GM21360 (cell line): ENCODE measurements at regions not wholly inside any gene's neighbourhood (a gene's known extent, or its start where the extent isn't known, plus 50 kb on each side); places are given as distances from the start of the nearest gene placed in this dataset.

Source experiments
- ATAC-seq: cut with Tn5 transposase; IDR thresholded peaks from one replicate; pipeline ENCODE4 v1.9.1; 2021; ENCODE audit warnings: mild to moderate bottlenecking, moderate library complexity; ENCODE audit not compliant: unreplicated experiment

DNA sequence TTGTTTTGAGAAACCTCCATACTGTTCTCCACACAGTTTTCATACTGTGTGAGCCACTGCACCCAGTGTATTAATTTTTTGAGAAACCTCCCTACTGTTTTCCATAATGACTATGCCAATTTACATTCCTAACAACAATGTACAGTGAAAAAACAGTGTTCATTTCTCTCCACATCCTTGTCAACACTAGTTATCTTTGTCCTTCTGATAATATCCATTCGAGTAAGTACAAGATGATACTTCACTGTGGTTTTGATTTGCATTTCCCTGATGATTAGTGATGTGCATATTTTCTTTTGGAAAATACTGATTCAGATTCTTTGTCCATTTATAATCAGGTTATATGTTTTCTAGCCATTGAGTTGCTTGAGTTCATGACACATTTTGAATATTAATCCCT, 462.0 kb downstream of the CDH11 start:
- ATAC-seq = no peak

DNA sequence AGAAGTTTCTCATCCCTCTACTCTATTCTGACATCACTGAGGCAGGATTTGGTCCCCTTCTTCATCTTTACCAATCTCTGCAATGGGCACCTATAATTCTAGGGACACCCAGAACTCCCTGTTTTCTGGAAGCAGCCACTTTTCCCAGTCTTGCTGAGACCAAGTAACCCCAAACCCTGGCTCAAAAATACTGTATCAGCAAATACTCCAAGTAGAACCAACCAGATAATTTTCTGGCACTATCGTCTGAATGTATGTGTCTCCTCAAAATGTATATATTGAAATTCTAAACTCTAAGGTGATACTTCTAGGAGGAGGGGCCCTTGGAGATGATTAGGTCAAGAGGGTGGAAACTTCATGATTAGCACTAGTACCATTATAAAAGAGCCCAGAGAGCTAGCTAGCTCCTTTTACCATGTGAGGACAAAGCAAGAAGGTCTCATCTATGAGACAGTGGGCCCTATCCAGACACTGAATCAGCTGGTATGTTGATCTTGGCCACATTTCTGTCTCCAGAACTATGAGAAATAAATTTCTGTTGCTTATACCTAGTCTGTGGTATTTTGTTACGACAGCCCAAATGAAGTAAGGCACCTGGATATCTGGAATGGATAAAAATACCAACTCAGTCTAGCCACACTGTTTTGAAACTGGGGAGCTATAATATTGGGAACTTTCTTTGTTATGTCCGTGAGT, 464.4 kb downstream of the CDH11 start:
- no peak for ATAC-seq

DNA sequence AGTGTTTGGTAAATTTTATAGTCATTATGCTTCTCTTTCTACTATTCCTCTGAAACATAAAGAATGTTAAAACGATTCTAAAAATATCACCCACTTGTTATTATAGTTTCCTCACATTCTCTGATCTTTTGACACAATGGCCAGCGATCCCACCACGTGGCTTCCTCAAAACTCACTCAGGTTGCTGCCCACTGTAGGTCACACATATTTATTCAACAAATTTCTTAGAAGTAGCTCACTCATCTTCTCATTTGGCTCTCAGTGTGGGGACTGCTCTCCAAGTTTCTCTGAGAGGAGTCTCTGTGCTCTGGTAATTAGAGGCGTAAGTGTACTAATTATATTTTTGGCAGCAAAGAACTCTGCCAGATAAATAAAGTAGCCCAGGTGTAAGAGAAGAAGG, 465.4 kb downstream of the CDH11 start:
- ATAC-seq = no peak

DNA sequence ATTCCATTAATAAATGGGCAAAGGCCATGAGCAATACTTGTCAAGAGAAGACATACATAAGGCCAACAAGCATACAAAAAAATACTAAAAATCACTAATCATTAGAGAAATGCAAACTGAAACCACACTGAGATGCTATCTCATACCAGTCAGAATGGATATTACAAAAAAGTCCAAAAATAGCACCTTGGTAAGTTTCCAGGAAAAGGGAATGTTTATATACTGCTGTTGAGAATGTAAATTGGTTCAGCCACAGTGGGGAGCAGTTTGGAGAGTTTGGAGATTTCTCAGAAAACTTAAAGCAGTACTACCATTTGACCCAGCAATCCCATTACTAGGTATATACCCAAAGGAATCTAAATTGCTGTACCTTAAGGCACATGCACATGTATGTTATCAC, 467.7 kb downstream of the CDH11 start:
- ATAC-seq = no peak

DNA sequence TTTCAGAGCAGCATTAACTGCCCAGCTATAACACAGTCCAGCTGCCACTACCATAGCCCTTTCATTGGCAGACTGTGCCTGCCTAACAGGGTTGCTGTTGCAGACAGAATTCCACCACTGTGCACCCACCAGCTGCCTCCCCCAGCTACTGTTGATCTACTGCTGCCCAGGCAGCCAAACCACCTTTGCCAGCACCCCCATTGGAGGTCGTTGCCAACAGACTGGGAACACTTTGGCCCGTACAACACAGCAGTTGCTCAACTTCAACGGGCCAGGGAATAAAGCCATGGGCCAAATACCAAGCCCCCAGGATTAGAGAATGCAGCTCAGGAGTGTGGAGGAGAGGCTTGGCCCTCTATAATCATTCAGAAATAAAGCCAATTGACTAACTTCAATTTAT, 473.6 kb downstream of the CDH11 start:
- ATAC-seq = no peak

DNA sequence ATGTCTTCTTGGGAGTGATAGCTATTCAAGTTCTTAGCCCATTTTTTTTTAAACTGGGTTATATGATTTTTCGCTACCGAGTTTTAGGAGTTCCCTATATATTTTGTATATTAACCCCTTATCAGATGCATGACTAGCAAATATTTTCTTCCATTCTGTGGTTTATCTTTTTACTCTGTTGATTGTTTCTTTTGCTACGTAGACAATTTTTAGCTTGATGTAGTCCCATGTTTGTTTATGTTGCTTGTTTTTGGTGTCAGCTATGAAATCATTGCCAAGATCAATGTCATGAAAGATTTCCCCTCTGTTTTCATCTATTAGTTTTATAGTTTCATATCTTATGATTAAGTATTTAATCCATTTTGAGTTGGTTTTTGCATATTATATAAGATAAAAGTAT, 480.5 kb downstream of the CDH11 start:
- no peak for ATAC-seq

DNA sequence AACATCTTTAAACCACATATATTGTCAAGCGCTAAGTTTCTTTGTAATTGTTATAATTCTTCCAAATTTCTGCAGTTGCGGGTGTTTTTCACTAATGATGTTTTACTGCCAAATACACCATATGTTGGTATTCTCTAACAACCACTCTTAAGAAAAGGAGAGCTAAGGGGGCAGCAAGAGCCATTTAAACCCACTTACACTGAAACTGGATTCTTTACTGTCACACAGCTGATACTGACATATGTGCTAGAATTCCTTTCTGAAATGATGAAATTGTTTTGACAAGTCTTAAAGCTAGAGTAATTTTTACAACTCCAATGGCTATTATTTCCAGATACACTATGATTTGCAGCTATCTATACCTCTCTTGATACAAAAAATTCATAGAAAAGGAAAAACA, 483.1 kb downstream of the CDH11 start:
- no peak for ATAC-seq

DNA sequence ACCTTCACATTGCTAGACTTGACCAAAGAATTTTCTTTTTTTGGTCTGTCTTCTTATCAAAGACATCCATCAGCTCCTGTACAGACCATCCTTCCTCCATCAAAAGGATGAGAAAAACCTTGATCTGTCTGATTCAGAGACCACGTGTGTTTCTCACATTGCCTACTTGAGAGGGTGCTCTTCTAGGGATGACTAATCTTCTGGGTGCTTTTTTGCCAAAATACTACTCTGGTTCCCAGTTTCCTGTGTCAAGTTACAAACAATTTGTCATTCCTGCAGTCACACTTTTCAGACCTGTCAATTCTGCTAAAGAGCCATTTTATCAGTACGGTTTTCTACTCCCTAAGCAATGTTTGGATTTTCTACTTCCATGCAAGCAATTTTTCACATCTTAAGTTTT, 492.2 kb downstream of the CDH11 start:
- ATAC-seq = no peak

DNA sequence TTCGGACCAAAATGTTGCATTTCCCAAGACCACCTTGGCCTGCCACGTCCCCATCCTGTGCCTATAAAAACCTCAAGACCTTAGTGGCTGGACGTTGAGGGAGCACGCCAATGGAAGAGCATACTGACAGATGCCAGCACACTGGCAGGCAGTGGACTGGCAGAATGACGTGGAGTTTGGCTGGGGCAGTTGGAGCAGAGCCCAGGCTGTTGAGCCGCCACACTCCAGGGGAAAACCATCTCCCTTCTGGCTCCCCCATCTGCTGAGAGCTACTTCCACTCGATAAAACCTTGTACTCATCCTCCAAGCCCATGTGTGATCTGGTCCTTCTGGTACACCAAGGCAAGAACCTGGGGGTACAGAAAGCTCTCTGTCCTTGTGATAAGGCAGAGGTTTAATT, 494.1 kb downstream of the CDH11 start:
- no peak for ATAC-seq

DNA sequence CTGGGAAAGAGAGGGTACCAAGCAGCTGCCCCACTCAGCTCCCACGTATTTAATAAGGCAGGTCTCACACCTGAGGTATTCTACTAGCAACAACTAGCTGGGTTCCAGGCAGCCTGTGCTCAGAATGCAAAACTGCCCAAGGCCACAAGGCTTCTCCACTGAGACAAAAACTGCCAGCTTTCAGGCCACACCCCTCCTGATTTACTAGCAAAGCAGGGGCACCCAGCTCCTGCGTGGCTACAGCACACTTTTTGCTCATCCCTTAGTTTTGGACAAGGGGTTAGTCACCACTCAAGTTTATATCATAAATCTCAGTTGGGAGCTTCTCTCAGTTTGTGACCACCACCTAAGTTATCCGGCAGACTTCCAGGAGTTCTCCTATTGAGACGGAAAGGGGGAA, 494.6 kb downstream of the CDH11 start:
- no peak for ATAC-seq

DNA sequence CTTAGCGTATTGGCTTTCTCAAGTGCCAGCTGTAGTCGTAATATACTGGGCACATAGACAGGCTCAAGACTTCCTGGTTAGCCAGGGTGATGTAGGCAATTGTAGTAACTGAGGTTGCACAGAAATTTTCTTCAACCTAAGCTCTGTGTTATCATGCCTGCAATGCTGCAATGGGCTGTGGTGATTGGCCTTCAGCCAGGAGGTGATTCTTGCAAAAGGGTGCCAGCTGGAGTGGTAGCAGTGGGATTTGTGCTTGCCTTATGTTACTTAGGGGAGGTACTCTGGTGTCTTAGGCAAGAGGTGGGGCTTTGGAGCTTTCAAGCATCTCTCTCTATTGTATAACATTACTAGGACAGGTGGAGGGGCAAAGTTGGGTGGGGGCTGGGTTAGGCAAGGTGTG, 495.1 kb downstream of the CDH11 start:
- ATAC-seq = no peak

DNA sequence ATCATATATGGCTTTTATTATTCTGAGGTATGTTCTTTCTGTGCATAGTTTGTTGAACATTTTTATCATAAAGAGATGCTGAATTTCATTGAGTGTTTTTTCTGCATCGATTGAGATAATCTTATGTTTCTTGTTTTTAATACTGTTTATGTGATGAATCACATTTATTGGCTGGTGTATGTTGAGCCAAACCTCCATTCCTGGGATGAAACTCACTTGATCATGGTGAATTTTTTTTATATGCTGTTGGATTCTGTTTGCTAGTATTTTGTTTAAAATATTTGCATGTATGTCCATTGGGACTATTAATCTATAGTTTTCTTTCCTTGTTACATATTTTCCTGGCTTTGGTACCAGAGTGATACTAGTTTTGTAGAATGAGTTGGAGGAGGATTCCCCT, 500.2 kb downstream of the CDH11 start:
- no peak for ATAC-seq

DNA sequence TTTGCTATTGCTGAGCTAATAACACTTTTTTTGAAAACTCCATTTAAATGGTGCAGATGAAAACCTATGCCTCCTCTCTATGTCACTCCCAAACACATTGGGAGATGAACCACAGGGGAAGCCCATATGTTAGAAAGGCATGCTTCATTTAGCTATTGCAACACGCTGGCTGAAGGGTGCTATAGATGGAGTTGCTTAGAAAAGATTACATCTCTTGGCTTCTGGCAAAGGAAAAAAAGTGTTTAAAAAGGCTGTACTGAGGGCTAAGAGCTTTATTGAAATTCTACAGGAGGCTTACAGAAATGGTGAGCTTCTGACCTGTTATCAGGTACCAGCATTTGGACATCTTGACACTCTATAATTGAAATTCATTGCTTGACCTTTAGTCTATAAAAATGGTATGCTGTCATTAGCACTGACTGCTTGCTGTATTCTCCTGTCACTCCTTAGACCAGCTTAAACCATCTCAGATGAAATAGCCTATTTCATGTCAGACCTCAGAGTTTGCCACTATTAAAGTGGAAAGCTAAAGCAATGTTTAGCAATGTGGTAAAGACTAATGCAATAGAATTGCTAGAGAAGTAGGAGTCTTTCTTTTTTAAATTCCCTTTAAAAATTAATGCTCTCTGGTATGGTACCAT, 503.9 kb downstream of the CDH11 start:
- no peak for ATAC-seq

DNA sequence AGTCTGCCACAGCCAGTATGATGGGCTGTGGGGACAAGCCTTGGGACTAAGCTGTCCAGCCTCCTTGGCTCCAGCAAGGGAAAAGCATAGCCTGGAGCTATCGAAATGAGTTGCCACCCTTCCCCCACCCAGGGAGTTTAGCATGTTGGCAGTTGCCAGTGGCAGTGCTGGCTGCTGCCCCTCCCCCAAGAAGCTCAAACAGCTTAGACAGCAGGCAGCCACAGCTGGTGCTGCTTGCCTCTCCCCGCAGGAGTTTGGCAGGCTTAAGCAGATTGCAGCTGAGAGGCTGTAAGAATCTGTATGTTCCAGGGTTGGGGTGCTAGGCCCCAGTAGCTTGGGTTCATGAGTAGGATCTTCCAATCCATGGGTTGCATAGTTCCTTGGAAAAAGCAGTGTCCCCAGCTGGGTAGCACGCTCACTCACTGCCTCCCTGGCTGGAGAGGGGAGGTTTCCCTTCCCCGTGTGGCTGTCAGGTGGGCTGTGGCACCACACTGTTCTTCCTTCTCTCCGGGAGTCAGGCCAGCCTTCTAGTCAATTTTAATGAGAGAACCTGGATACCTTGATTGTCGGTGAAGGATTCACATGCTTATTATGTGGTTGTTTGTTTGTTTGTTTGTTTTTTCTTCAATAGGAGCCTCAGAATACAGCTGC, 506.1 kb downstream of the CDH11 start:
- ATAC-seq = no peak

DNA sequence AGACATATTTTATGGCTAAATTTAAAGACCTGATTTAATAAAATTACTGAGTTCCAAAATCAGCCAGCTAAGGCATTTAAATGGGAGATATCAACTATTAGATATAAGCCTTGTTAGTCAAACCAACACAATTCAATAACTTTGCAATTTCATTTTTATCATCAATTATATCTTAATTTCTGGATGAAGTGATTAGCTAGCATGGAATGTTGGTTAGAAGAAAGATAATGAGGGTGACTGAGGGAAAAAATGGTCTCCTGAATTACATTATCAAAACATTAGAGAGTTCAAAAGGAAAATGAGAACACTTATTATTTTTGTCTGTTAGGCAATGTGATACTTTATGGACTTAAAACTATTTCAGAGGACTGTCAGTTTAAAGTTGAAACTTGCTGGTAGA, 525.7 kb downstream of the CDH11 start:
- no peak for ATAC-seq

DNA sequence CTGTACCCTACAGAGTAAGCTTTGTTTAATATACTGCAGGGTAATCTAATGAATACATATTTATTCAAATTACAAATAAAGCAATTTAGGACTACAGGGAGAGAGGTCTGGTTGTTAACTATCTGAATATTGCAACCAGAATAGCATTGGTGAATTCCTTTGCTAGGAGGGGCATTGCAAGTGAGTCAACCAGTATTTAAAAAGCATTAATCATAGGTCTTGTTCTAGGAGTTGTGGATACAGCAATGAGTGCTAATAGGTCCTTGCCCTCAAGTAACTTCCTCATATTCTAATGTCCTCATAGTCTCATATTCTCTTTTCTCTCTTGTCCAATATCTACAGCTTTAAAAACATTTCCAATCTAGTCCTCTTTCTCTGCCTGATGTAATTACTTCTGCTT, 531.4 kb downstream of the CDH11 start:
- no peak for ATAC-seq

DNA sequence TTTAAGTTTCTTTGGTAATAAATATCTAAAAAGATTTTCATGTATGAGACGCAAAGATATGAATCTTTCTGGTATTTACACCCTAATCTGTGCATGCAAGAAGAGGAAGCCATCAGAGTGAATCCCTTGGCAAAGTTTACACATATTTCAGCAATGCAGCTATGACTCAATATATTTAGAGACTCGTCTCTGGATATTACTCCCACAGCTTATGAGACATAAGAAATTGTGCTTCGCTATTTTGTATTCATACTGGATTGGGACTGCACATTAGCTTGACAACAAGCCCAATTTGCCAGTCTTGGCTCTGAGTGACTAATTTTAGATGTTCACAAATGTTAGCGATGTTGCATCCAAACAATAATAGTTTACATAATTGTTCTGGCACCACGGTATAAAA, 532.0 kb downstream of the CDH11 start:
- no peak for ATAC-seq

DNA sequence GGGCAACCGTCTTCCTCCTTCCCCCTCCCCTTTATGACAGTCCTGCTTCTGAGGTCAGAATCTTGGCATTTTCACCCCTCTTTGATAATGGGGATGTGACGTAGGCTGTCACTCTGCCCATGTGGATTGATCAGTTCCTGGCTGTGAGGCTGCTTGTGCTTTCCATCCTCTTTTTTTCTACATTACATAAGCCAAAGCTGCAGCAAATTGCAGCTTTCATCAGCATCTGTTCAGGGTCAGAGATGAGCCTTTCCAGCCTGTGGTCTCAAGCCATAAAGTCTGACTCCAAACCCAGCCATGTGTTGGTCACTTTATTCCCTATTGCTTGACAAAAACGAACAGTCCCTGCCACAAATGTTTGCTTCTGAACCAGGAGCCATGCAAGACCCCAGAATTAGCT, 535.1 kb downstream of the CDH11 start:
- no peak for ATAC-seq

DNA sequence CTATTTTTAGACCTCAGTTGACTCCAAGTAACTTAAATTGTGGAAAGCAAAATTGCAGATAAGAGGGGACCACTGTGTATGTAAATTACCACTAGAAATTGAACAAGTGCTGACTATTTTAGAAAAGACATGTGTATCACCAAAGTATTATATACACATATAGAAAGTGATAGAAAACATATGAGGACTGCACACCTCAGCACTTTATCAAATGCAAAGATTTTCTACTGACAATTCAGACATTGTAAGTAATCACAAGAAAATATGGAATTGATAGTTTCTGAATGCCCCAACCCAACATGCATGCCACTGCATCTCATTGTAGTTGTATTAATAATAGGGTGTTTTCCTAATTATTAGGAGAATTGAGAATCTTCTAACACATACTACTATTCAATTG, 536.5 kb downstream of the CDH11 start:
- no peak for ATAC-seq

DNA sequence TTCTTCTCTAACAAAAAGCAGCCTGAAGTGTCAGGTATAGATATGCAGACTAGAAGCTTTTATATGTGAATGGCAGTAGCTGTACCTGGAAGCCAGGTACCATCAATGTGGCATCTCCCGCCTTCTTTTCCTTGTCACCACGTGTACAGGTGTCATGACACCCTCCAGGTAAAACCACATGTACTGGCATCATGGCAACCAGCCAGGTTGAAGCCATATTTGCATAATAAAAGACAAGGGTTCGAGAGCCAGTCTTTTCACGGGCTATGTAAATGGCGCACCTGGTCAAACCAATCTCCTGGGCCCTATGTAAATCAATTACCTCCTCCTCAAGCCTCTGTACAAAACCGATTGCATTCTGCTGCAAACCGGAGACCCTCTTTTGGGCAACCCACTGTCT, 541.3 kb downstream of the CDH11 start:
- no peak for ATAC-seq

DNA sequence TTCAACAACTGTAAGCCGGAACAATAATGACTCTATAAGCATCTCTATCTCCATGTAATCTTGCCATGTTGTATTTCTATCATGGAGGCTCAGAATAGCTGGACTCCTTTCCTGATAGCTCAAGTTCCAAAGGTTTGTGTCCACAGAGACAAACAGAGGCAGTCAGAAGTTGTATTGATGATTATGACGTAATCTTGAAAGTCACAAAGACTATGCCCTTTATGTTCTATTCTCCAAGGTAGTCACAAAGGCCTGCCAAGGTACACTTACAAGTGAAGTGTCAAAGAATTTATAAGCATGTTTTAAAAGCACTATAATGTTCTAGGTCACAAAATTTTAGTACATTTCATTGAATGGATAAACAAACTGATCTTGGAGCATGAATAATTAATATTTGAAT, 542.2 kb downstream of the CDH11 start:
- no peak for ATAC-seq

DNA sequence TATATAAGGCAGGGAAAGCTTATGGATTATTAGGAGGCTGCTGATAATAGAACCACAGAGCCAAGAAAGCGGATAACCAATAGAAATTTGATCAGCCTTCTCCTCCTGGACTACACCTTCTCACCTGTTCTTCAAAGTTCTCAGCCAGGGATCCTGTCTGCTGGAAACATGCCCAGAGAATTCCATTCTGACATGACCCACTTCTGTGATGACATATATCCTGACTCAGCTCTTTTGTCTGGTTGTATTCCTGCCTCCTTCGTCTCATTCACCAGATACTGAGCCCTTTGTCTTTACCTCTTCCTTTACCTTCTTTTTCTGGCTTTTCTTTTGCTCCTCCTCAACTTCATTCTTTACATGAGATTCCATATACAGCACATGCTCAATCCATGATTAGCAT, 576.1 kb downstream of the CDH11 start:
- ATAC-seq = no peak

DNA sequence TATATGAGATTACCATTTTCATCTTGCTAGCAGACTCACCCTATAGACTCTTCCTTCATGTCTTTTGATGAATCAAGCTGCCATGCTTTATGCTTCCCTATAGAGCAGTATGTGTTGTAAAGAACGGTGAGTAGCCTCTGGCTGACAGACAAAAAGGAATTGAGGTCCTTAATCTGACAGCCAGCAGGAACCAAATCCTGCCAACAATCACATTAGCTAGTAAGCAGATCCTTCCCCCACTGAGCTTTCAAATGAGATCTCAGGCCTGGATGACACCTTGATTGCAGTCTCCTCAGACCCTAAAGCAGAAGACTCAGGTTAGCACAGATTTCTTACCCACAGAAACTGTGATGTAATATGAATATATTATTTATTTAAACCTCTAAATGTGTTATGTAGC, 577.0 kb downstream of the CDH11 start:
- no peak for ATAC-seq
